ENCODE measurements at regions not wholly inside any gene's neighbourhood (a gene's known extent, or its start where the extent isn't known, plus 50 kb on each side); places are given as distances from the start of the nearest gene placed in this dataset.

- H3K36me3 ChIP-seq = no peaks in the 10 kb centered on the region
- intact Hi-C loops (cut with DNase I) = no loop called here
Observed at GRCh38 chr19:29067831-29068230, 145.1 kb downstream of the UQCRFS1 start.

GRCh38 chr19:29062475-29063435 lies 150.2 kb downstream of the UQCRFS1 start:
- peaks cover 0 to 45% of the 10 kb centered on the region in 2 donors for H3K27me3 ChIP-seq
- no peak for TF ChIP-seq CTCF (IDR thresholded peaks at IDR 0.05)
- DNase-seq = no peak
- intact Hi-C loops (cut with DNase I) = no loop called here
- no peak for ATAC-seq
- H3K36me3 ChIP-seq = no peaks in the 10 kb centered on the region
- H3K4me1 ChIP-seq = no peaks in the 10 kb centered on the region
- H3K4me3 ChIP-seq = no peak overlapping the region
- H3K27ac ChIP-seq = no peak overlapping the region
- H3K9me3 ChIP-seq = no peaks in the 10 kb centered on the region

More at GRCh38 chr19:29067831-29068230, 145.1 kb downstream of the UQCRFS1 start:
- Histone ChIP-seq H3K9me3 (no peaks in the 10 kb centered on the region), H3K27ac (no peak overlapping the region), H3K27me3 (peaks cover 0 to 15% of the 10 kb centered on the region in 2 donors), H3K4me3 (no peak overlapping the region), H3K4me1 (no peaks in the 10 kb centered on the region)
- DNase-seq (no peak), ATAC-seq (no peak)
- TF ChIP-seq CTCF (IDR thresholded peaks at IDR 0.05) = no peak

GRCh38 chr19:29060813-29061364 lies 152.1 kb downstream of the UQCRFS1 start:
- intact Hi-C loops (cut with DNase I) = no loop called here
- H3K4me3 ChIP-seq = no peak overlapping the region
- no peak for TF ChIP-seq CTCF (IDR thresholded peaks at IDR 0.05)
- DNase-seq (no peak), ATAC-seq (no peak)
- H3K9me3 ChIP-seq = no peaks in the 10 kb centered on the region
- peaks cover 0 to 45% of the 10 kb centered on the region in 2 donors for H3K27me3 ChIP-seq
- no peaks in the 10 kb centered on the region for H3K4me1 ChIP-seq
- no peak overlapping the region for H3K27ac ChIP-seq
- H3K36me3 ChIP-seq = no peaks in the 10 kb centered on the region

- no peak for TF ChIP-seq CTCF (IDR thresholded peaks at IDR 0.05)
- no peaks in the 10 kb centered on the region for H3K36me3 ChIP-seq
Observed at GRCh38 chr19:29056535-29056934, 156.4 kb downstream of the UQCRFS1 start.

More at GRCh38 chr19:29056535-29056934, 156.4 kb downstream of the UQCRFS1 start:
- DNase-seq (no peak), ATAC-seq (no peak)
- H3K9me3 ChIP-seq = peaks cover 0 to 2% of the 10 kb centered on the region in 2 donors
- H3K4me1 ChIP-seq = no peaks in the 10 kb centered on the region
- H3K4me3 ChIP-seq = no peak overlapping the region
- no peak overlapping the region for H3K27ac ChIP-seq
- peaks cover 0 to 20% of the 10 kb centered on the region in 2 donors for H3K27me3 ChIP-seq
- intact Hi-C loops (cut with DNase I) = no loop called here

Data from left lung (tissue), 4 donors.